T-helper 1 cell treated with Interleukin-12 subunit alpha and Interleukin-12 subunit beta and Interleukin-4 antibody, amounts not matched to agents 30 μg/mL and 1 μg/mL, for 36 hours (primary cell): ENCODE measurements at regions not wholly inside any gene's neighbourhood (a gene's known extent, or its start where the extent isn't known, plus 50 kb on each side); places are given as distances from the start of the nearest gene placed in this dataset.

ENCODE experiments used
- H3K27ac Mint-ChIP-seq: one replicate; pipeline ENCODE4 v1.8.0; 2021; ENCODE audit warnings: mild to moderate bottlenecking, mixed read lengths
- H3K27me3 Mint-ChIP-seq: one replicate; pipeline ENCODE4 v1.8.0; 2021; ENCODE audit warnings: low read depth, mixed read lengths
- H3K36me3 Mint-ChIP-seq: one replicate; pipeline ENCODE4 v1.8.0; 2021; ENCODE audit warnings: low read depth, mixed read lengths
- H3K4me1 Mint-ChIP-seq: one replicate; pipeline ENCODE4 v1.8.0; 2021; ENCODE audit warnings: low read depth, mixed read lengths
- H3K4me3 Mint-ChIP-seq: one replicate; pipeline ENCODE4 v1.8.0; 2021; ENCODE audit warnings: mild to moderate bottlenecking, moderate library complexity, mixed read lengths
- H3K9me3 Mint-ChIP-seq: one replicate; pipeline ENCODE4 v1.8.0; 2021; ENCODE audit warnings: mixed read lengths

GRCh38 chr13:103315711-103316110, 249.5 kb upstream of the SLC10A2 start:
- H3K27me3 Mint-ChIP-seq = no peaks in the 10 kb centered on the region
- no peaks in the 10 kb centered on the region for H3K9me3 Mint-ChIP-seq
- H3K36me3 Mint-ChIP-seq = no peaks in the 10 kb centered on the region
- H3K4me1 Mint-ChIP-seq = no peaks in the 10 kb centered on the region
- H3K27ac Mint-ChIP-seq = no peak overlapping the region
- no peak overlapping the region for H3K4me3 Mint-ChIP-seq

- H3K36me3 Mint-ChIP-seq = no peaks in the 10 kb centered on the region
- no peak overlapping the region for H3K27ac Mint-ChIP-seq
- peaks cover 12% of the 10 kb centered on the region for H3K9me3 Mint-ChIP-seq
- H3K4me1 Mint-ChIP-seq = no peaks in the 10 kb centered on the region
- H3K27me3 Mint-ChIP-seq = no peaks in the 10 kb centered on the region
- no peak overlapping the region for H3K4me3 Mint-ChIP-seq
Measured at GRCh38 chr13:103312467-103312866, 246.2 kb upstream of the SLC10A2 start.

- no peaks in the 10 kb centered on the region for H3K27me3 Mint-ChIP-seq
- H3K27ac Mint-ChIP-seq = no peak overlapping the region
- H3K36me3 Mint-ChIP-seq = no peaks in the 10 kb centered on the region
- H3K4me3 Mint-ChIP-seq = no peak overlapping the region
- peaks cover 12% of the 10 kb centered on the region for H3K9me3 Mint-ChIP-seq
- no peaks in the 10 kb centered on the region for H3K4me1 Mint-ChIP-seq
Measured at GRCh38 chr13:103308667-103309066, 242.4 kb upstream of the SLC10A2 start.

- no peak overlapping the region for H3K27ac Mint-ChIP-seq
- no peaks in the 10 kb centered on the region for H3K4me1 Mint-ChIP-seq
- peaks cover 12% of the 10 kb centered on the region for H3K9me3 Mint-ChIP-seq
- no peak overlapping the region for H3K4me3 Mint-ChIP-seq
- H3K27me3 Mint-ChIP-seq = no peaks in the 10 kb centered on the region
- H3K36me3 Mint-ChIP-seq = no peaks in the 10 kb centered on the region
Measured at GRCh38 chr13:103306163-103306562, 239.9 kb upstream of the SLC10A2 start.

- Mint-ChIP-seq H3K36me3 (no peaks in the 10 kb centered on the region), H3K27me3 (no peaks in the 10 kb centered on the region), H3K27ac (no peak overlapping the region), H3K9me3 (peaks cover 5% of the 10 kb centered on the region), H3K4me1 (no peaks in the 10 kb centered on the region), H3K4me3 (no peak overlapping the region)
Measured at GRCh38 chr13:103303078-103303651, 236.9 kb upstream of the SLC10A2 start.

- Mint-ChIP-seq H3K9me3 (peaks cover 4% of the 10 kb centered on the region), H3K27ac (no peak overlapping the region), H3K4me3 (no peak overlapping the region), H3K4me1 (no peaks in the 10 kb centered on the region), H3K36me3 (no peaks in the 10 kb centered on the region), H3K27me3 (no peaks in the 10 kb centered on the region)
Measured at GRCh38 chr13:103302676-103303075, 236.5 kb upstream of the SLC10A2 start.

- H3K36me3 Mint-ChIP-seq = no peaks in the 10 kb centered on the region
- no peak overlapping the region for H3K4me3 Mint-ChIP-seq
- peaks cover 4% of the 10 kb centered on the region for H3K9me3 Mint-ChIP-seq
- no peak overlapping the region for H3K27ac Mint-ChIP-seq
- H3K27me3 Mint-ChIP-seq = no peaks in the 10 kb centered on the region
- H3K4me1 Mint-ChIP-seq = no peaks in the 10 kb centered on the region
Measured at GRCh38 chr13:103299079-103299478, 232.9 kb upstream of the SLC10A2 start.

- peaks cover 4% of the 10 kb centered on the region for H3K9me3 Mint-ChIP-seq
- H3K4me1 Mint-ChIP-seq = no peaks in the 10 kb centered on the region
- H3K27ac Mint-ChIP-seq = no peak overlapping the region
- H3K36me3 Mint-ChIP-seq = no peaks in the 10 kb centered on the region
- no peaks in the 10 kb centered on the region for H3K27me3 Mint-ChIP-seq
- no peak overlapping the region for H3K4me3 Mint-ChIP-seq
Measured at GRCh38 chr13:103297083-103297482, 230.9 kb upstream of the SLC10A2 start.

- H3K36me3 Mint-ChIP-seq = no peaks in the 10 kb centered on the region
Measured at GRCh38 chr13:103291798-103292572, 225.8 kb upstream of the SLC10A2 start.

GRCh38 chr13:103291226-103291625, 225.0 kb upstream of the SLC10A2 start:
- H3K4me3 Mint-ChIP-seq = no peak overlapping the region
- H3K36me3 Mint-ChIP-seq = no peaks in the 10 kb centered on the region
- H3K9me3 Mint-ChIP-seq = no peaks in the 10 kb centered on the region
- no peaks in the 10 kb centered on the region for H3K4me1 Mint-ChIP-seq
- no peak overlapping the region for H3K27ac Mint-ChIP-seq
- H3K27me3 Mint-ChIP-seq = no peaks in the 10 kb centered on the region

More at GRCh38 chr13:103291798-103292572, 225.8 kb upstream of the SLC10A2 start:
- no peaks in the 10 kb centered on the region for H3K4me1 Mint-ChIP-seq
- H3K9me3 Mint-ChIP-seq = no peaks in the 10 kb centered on the region
- no peak overlapping the region for H3K4me3 Mint-ChIP-seq
- no peak overlapping the region for H3K27ac Mint-ChIP-seq
- H3K27me3 Mint-ChIP-seq = no peaks in the 10 kb centered on the region

- H3K9me3 Mint-ChIP-seq = no peaks in the 10 kb centered on the region
- H3K36me3 Mint-ChIP-seq = no peaks in the 10 kb centered on the region
- H3K4me3 Mint-ChIP-seq = no peak overlapping the region
- no peak overlapping the region for H3K27ac Mint-ChIP-seq
- no peaks in the 10 kb centered on the region for H3K27me3 Mint-ChIP-seq
- no peaks in the 10 kb centered on the region for H3K4me1 Mint-ChIP-seq
Measured at GRCh38 chr13:103289681-103290080, 223.5 kb upstream of the SLC10A2 start.

GRCh38 chr13:103288114-103288513, 221.9 kb upstream of the SLC10A2 start:
- Mint-ChIP-seq H3K27me3 (peaks cover 3% of the 10 kb centered on the region), H3K36me3 (no peaks in the 10 kb centered on the region), H3K9me3 (peaks cover 4% of the 10 kb centered on the region), H3K4me3 (no peak overlapping the region), H3K4me1 (no peaks in the 10 kb centered on the region), H3K27ac (no peak overlapping the region)

GRCh38 chr13:103287659-103288058, 221.4 kb upstream of the SLC10A2 start:
- H3K27me3 Mint-ChIP-seq = peaks cover 3% of the 10 kb centered on the region
- no peak overlapping the region for H3K4me3 Mint-ChIP-seq
- H3K4me1 Mint-ChIP-seq = no peaks in the 10 kb centered on the region
- peaks cover 4% of the 10 kb centered on the region for H3K9me3 Mint-ChIP-seq
- no peak overlapping the region for H3K27ac Mint-ChIP-seq
- no peaks in the 10 kb centered on the region for H3K36me3 Mint-ChIP-seq

- H3K4me3 Mint-ChIP-seq = no peak overlapping the region
- H3K4me1 Mint-ChIP-seq = no peaks in the 10 kb centered on the region
- H3K9me3 Mint-ChIP-seq = peaks cover 4% of the 10 kb centered on the region
- peaks cover 3% of the 10 kb centered on the region for H3K27me3 Mint-ChIP-seq
- no peak overlapping the region for H3K27ac Mint-ChIP-seq
- H3K36me3 Mint-ChIP-seq = no peaks in the 10 kb centered on the region
Measured at GRCh38 chr13:103284466-103284865, 218.2 kb upstream of the SLC10A2 start.

- H3K9me3 Mint-ChIP-seq = peaks cover 4% of the 10 kb centered on the region
- no peak overlapping the region for H3K27ac Mint-ChIP-seq
- peaks cover 3% of the 10 kb centered on the region for H3K27me3 Mint-ChIP-seq
- H3K36me3 Mint-ChIP-seq = no peaks in the 10 kb centered on the region
- no peaks in the 10 kb centered on the region for H3K4me1 Mint-ChIP-seq
- no peak overlapping the region for H3K4me3 Mint-ChIP-seq
Measured at GRCh38 chr13:103283451-103283820, 217.2 kb upstream of the SLC10A2 start.
